ENCODE measurements at regions not wholly inside any gene's neighbourhood (a gene's known extent, or its start where the extent isn't known, plus 50 kb on each side); places are given as distances from the start of the nearest gene placed in this dataset.

DNA sequence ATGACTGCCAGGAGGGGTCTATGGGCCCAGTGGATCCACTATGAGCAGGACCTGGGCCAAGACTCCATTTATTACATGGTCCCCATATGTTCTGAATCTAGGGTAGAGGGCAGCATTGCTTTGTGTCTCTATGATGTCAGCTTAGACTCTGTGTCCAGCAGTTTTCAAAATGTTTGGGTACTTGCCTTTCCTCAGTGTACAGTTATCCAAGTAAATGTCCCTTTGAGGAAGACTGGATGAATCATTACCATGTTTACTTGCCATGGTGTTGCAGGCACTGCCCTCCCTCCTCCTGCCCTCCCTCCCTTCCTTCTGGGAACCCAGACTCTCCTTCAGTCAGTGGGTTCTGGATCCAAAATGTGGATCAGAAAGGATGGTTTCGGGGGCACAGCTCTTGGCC lies 108.6 kb downstream of the NRN1 start:
- Histone ChIP-seq H3K9me3 (no peaks in the 10 kb centered on the region), H3K4me1 (ENCODE audit: insufficient read depth) (no peaks in the 10 kb centered on the region), H3K36me3 (no peaks in the 10 kb centered on the region), H3K27ac (no peak overlapping the region), H3K27me3 (no peaks in the 10 kb centered on the region), H3K4me3 (no peak overlapping the region)
- no peak for DNase-seq
- intact Hi-C loops (cut with DNase I), result loop anchor here in 1 of 4 donors (5.0 kb wide), 1 partner anchor 1256 kb away; no protein-coding TSS in a partner anchor
- TF ChIP-seq, protein P1, sequence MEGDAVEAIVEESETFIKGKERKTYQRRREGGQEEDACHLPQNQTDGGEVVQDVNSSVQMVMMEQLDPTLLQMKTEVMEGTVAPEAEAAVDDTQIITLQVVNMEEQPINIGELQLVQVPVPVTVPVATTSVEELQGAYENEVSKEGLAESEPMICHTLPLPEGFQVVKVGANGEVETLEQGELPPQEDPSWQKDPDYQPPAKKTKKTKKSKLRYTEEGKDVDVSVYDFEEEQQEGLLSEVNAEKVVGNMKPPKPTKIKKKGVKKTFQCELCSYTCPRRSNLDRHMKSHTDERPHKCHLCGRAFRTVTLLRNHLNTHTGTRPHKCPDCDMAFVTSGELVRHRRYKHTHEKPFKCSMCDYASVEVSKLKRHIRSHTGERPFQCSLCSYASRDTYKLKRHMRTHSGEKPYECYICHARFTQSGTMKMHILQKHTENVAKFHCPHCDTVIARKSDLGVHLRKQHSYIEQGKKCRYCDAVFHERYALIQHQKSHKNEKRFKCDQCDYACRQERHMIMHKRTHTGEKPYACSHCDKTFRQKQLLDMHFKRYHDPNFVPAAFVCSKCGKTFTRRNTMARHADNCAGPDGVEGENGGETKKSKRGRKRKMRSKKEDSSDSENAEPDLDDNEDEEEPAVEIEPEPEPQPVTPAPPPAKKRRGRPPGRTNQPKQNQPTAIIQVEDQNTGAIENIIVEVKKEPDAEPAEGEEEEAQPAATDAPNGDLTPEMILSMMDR (IDR thresholded peaks at IDR 0.05), result no peak
- TF ChIP-seq POLR2A (IDR thresholded peaks at IDR 0.05) (no peak), EP300 (IDR thresholded peaks at IDR 0.05) (no peak)
- WGBS, 3 donors, result 88 to 100% methylated on average over 1 of the region's 1 CpG; no CpG with 5 or more reads in 1 of the 3 donors

DNA sequence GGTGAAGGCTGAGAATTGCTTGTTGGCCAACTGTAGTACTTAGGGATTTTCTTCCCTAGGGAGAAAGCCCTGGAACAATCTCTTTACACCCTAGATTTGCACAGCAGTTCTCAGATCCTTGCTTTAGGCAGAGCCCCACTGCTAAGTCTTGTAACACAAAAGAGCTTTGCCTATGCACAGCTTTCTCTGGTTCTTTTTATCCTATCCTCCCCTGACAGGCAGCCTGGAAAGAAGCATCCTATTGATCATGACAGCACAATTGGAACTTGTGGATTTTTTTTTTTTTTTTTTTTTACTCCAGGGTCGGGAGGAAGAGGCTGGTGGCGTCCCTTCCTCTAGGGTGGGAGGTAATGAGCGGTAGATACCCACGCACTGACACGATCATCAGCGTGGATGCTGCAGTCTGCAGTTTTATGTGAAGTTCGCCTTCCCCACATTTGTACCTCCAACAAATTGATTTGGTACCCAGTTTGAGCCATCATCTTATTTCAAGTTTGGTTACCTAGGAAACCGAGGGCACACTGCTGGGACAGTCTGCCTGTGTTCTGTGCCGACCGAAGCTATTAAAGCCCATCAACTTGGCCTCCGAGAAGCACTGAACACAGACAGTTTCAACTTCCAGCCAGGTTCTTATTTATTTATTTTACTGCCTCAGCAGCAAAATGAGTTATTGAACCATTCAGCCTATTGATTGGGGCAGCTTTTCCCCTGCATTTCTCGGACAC lies 110.1 kb downstream of the NRN1 start:
- Histone ChIP-seq H3K36me3 (no peaks in the 10 kb centered on the region), H3K27ac (no peak overlapping the region), H3K4me3 (no peak overlapping the region), H3K27me3 (no peaks in the 10 kb centered on the region), H3K4me1 (ENCODE audit: insufficient read depth) (no peaks in the 10 kb centered on the region), H3K9me3 (no peaks in the 10 kb centered on the region)
- 82 to 89% (median 84%) methylated on average over 12 of the region's 12 CpGs for WGBS, 3 donors
- TF ChIP-seq, protein P1 (IDR thresholded peaks at IDR 0.05), result no peak
- TF ChIP-seq EP300 (IDR thresholded peaks at IDR 0.05), result no peak
- TF ChIP-seq POLR2A (IDR thresholded peaks at IDR 0.05), result no peak
- intact Hi-C loops (cut with DNase I), result loop anchor here in 1 of 4 donors (5.0 kb wide), 1 partner anchor 1254 kb away; no protein-coding TSS in a partner anchor
- DNase-seq, result no peak

DNA sequence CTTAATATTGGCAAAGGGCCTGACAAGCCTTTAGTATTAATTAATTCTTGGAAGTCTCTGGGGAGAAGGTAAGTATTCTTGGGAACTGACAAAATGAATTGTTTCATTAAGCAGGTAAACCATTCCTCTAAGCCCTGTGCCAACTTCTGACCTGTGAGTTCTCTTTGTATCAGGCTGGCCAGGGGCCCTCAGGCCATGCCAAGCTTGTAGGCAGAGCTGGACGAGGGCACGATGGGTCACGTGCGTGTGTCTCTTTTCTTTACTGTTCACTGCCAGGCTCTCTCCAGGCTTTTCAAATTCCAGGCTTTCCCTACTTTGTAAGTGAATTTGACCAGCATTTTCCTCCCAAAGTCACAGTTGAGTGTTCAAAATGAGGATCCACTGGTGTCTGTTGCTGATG lies 112.4 kb downstream of the NRN1 start:
- no peaks in the 10 kb centered on the region for H3K36me3 ChIP-seq
- H3K4me3 ChIP-seq, result no peak overlapping the region
- no peaks in the 10 kb centered on the region for H3K9me3 ChIP-seq
- DNase-seq, result no peak
- no peaks in the 10 kb centered on the region for H3K4me1 ChIP-seq (ENCODE audit: insufficient read depth)
- H3K27ac ChIP-seq, result no peak overlapping the region
- H3K27me3 ChIP-seq, result no peaks in the 10 kb centered on the region
- TF ChIP-seq POLR2A (IDR thresholded peaks at IDR 0.05) (no peak), EP300 (IDR thresholded peaks at IDR 0.05) (no peak)
- TF ChIP-seq, protein P1 (IDR thresholded peaks at IDR 0.05), result no peak
- 91 to 93% (median 92%) methylated on average over 4 of the region's 4 CpGs for WGBS, 3 donors
- intact Hi-C loops (cut with DNase I), result no loop called here

DNA sequence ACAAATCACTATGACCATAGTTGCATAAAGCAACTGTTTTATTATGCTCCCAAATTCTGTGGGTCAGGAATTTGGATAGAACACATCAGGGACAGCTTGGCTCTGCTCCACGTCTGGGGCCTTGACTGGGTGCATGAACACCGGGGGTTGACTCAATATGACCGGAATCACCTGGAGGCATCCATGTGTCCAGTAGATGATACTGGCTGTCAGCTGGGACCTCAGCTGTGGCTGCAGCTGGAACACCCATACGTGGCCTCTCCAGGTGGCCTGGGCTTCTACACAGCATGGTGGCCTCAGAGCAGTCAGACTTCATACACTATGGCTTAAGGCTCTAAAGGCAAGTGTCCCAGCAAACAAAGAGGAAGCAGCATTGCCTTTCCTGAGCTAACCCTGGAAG lies 113.4 kb downstream of the NRN1 start:
- DNase-seq, result no peak

More for the DNA sequence above, 113.4 kb downstream of the NRN1 start:
- no peak overlapping the region for H3K4me3 ChIP-seq
- H3K27ac ChIP-seq, result no peak overlapping the region
- TF ChIP-seq, protein P1 (IDR thresholded peaks at IDR 0.05), result no peak
- TF ChIP-seq EP300 (IDR thresholded peaks at IDR 0.05) (no peak), POLR2A (IDR thresholded peaks at IDR 0.05) (no peak)
- H3K4me1 ChIP-seq (ENCODE audit: insufficient read depth), result no peaks in the 10 kb centered on the region
- H3K9me3 ChIP-seq, result no peaks in the 10 kb centered on the region
- WGBS, 3 donors, result 74 to 85% (median 85%) methylated on average over 4 of the region's 4 CpGs
- no peaks in the 10 kb centered on the region for H3K36me3 ChIP-seq
- intact Hi-C loops (cut with DNase I), result no loop called here
- no peaks in the 10 kb centered on the region for H3K27me3 ChIP-seq

All from ovary (tissue), 7 donors.